Activated CD4-positive, alpha-beta memory T cell treated with anti-CD3 and anti-CD28 coated beads for 36 hours (primary cell): ENCODE measurements at regions not wholly inside any gene's neighbourhood (a gene's known extent, or its start where the extent isn't known, plus 50 kb on each side); places are given as distances from the start of the nearest gene placed in this dataset.
"Not testable (repeated sequence)": the region's sequence is repeated elsewhere in the genome, so short reads cannot be mapped to it uniquely, and the experiment has no call there.

Experiments used
- CTCF ChIA-PET: fragments of 350-600 bp; sonication (Branson Sonifier 250); formaldehyde crosslinking; loops from one replicate; lab custom pipeline; 2021; ENCODE audit warnings: antibody characterized with exemption, inconsistent platforms; lab: Charles Lee
- POLR2A ChIA-PET: fragments of 350-600 bp; sonication (Branson Sonifier 250); formaldehyde crosslinking; loops from one replicate; lab custom pipeline; 2021; ENCODE audit warnings: antibody characterized with exemption; lab: Charles Lee
- DNase-seq: peaks from one replicate; pipeline ENCODE4 v3.0.0-alpha.2; 2020
- H3K27ac Mint-ChIP-seq: one replicate; pipeline ENCODE4 v1.8.0; 2021; ENCODE audit warnings: mixed read lengths
- H3K27me3 Mint-ChIP-seq: one replicate; pipeline ENCODE4 v1.8.0; 2021; ENCODE audit warnings: mixed read lengths
- H3K36me3 Mint-ChIP-seq: one replicate; pipeline ENCODE4 v1.8.0; 2021; ENCODE audit warnings: mixed read lengths
- H3K4me1 Mint-ChIP-seq: one replicate; pipeline ENCODE4 v1.8.0; 2021; ENCODE audit warnings: low read depth, mixed read lengths
- H3K4me3 Mint-ChIP-seq: one replicate; pipeline ENCODE4 v1.8.0; 2021; ENCODE audit warnings: mild to moderate bottlenecking, mixed read lengths
- H3K9me3 Mint-ChIP-seq: one replicate; pipeline ENCODE4 v1.8.0; 2021; ENCODE audit warnings: mixed read lengths
- intact Hi-C: fragments of 100-400 bp; cut with micrococcal nuclease; formaldehyde crosslinking; loops from one replicate; pipeline ENCODE4 v1.15.1; 2023

- no peaks in the 10 kb centered on the region for H3K9me3 Mint-ChIP-seq
- no peaks in the 10 kb centered on the region for H3K4me1 Mint-ChIP-seq
- ChIA-PET POLR2A (no interaction called here), CTCF (no interaction called here)
- intact Hi-C loops, result no loop called here
- H3K4me3 Mint-ChIP-seq, result no peak overlapping the region
- DNase-seq, result no peak
- H3K27me3 Mint-ChIP-seq, result peaks cover 10% of the 10 kb centered on the region
- H3K36me3 Mint-ChIP-seq, result no peaks in the 10 kb centered on the region
- H3K27ac Mint-ChIP-seq, result no peak overlapping the region
Measured at GRCh38 chr4:120005527-120005926, 61.1 kb downstream of the MAD2L1 start.

- ChIA-PET POLR2A (no interaction called here), CTCF (no interaction called here)
- H3K4me3 Mint-ChIP-seq, result no peak overlapping the region
- intact Hi-C loops, result no loop called here
- H3K4me1 Mint-ChIP-seq, result no peaks in the 10 kb centered on the region
- DNase-seq, result no peak
- peaks cover 10% of the 10 kb centered on the region for H3K27me3 Mint-ChIP-seq
- no peaks in the 10 kb centered on the region for H3K36me3 Mint-ChIP-seq
- no peaks in the 10 kb centered on the region for H3K9me3 Mint-ChIP-seq
- no peak overlapping the region for H3K27ac Mint-ChIP-seq
Measured at GRCh38 chr4:120005076-120005475, 61.6 kb downstream of the MAD2L1 start.

- no peaks in the 10 kb centered on the region for H3K36me3 Mint-ChIP-seq
- no peaks in the 10 kb centered on the region for H3K4me1 Mint-ChIP-seq
- no peak overlapping the region for H3K27ac Mint-ChIP-seq
- intact Hi-C loops, result no loop called here
- no peak for DNase-seq
- no peak overlapping the region for H3K4me3 Mint-ChIP-seq
- POLR2A ChIA-PET, result no interaction called here
- H3K27me3 Mint-ChIP-seq, result peaks cover 9% of the 10 kb centered on the region
- CTCF ChIA-PET, result no interaction called here
- no peaks in the 10 kb centered on the region for H3K9me3 Mint-ChIP-seq
Measured at GRCh38 chr4:120004054-120004453, 62.6 kb downstream of the MAD2L1 start.

- ChIA-PET POLR2A (no interaction called here), CTCF (no interaction called here)
- H3K36me3 Mint-ChIP-seq, result no peaks in the 10 kb centered on the region
- H3K9me3 Mint-ChIP-seq, result no peaks in the 10 kb centered on the region
- intact Hi-C loops, result no loop called here
- H3K4me3 Mint-ChIP-seq, result no peak overlapping the region
- H3K27ac Mint-ChIP-seq, result no peak overlapping the region
- H3K4me1 Mint-ChIP-seq, result no peaks in the 10 kb centered on the region
- DNase-seq, result no peak
- H3K27me3 Mint-ChIP-seq, result peaks cover 9% of the 10 kb centered on the region
Measured at GRCh38 chr4:120003193-120003592, 63.5 kb downstream of the MAD2L1 start.

- Mint-ChIP-seq H3K9me3 (no peaks in the 10 kb centered on the region), H3K4me3 (no peak overlapping the region), H3K27me3 (peaks cover 9% of the 10 kb centered on the region), H3K36me3 (no peaks in the 10 kb centered on the region), H3K4me1 (no peaks in the 10 kb centered on the region), H3K27ac (no peak overlapping the region)
- CTCF ChIA-PET, result no interaction called here
- intact Hi-C loops, result no loop called here
- POLR2A ChIA-PET, result no interaction called here
- DNase-seq, result no peak
Measured at GRCh38 chr4:120001850-120002249, 64.8 kb downstream of the MAD2L1 start.

- Mint-ChIP-seq H3K9me3 (no peaks in the 10 kb centered on the region), H3K27me3 (peaks cover 12% of the 10 kb centered on the region), H3K4me1 (no peaks in the 10 kb centered on the region), H3K36me3 (no peaks in the 10 kb centered on the region), H3K27ac (no peak overlapping the region), H3K4me3 (no peak overlapping the region)
- intact Hi-C loops, result no loop called here
- DNase-seq, result no peak
- CTCF ChIA-PET, result no interaction called here
- POLR2A ChIA-PET, result no interaction called here
Measured at GRCh38 chr4:120000591-120001296, 65.9 kb downstream of the MAD2L1 start.

GRCh38 chr4:119996024-119996423 lies 70.6 kb downstream of the MAD2L1 start:
- intact Hi-C loops, H3K27ac Mint-ChIP-seq, DNase-seq, H3K9me3 Mint-ChIP-seq, H3K4me1 Mint-ChIP-seq, H3K36me3 Mint-ChIP-seq, CTCF ChIA-PET, POLR2A ChIA-PET, H3K4me3 Mint-ChIP-seq, H3K27me3 Mint-ChIP-seq: not testable (repeated sequence)

GRCh38 chr4:119984996-119985395 lies 81.7 kb downstream of the MAD2L1 start:
- DNase-seq, result no peak
- no peaks in the 10 kb centered on the region for H3K36me3 Mint-ChIP-seq
- intact Hi-C loops, result no loop called here

GRCh38 chr4:119982756-119983155 lies 83.9 kb downstream of the MAD2L1 start:
- CTCF ChIA-PET, result no interaction called here
- Mint-ChIP-seq H3K27me3 (no peaks in the 10 kb centered on the region), H3K9me3 (no peaks in the 10 kb centered on the region), H3K4me1 (no peaks in the 10 kb centered on the region), H3K27ac (no peak overlapping the region), H3K4me3 (no peak overlapping the region), H3K36me3 (no peaks in the 10 kb centered on the region)
- intact Hi-C loops, result no loop called here
- DNase-seq, result no peak
- POLR2A ChIA-PET, result no interaction called here

More at GRCh38 chr4:119984996-119985395, 81.7 kb downstream of the MAD2L1 start:
- no peak overlapping the region for H3K4me3 Mint-ChIP-seq
- H3K27me3 Mint-ChIP-seq, result no peaks in the 10 kb centered on the region
- POLR2A ChIA-PET, result no interaction called here
- H3K4me1 Mint-ChIP-seq, result no peaks in the 10 kb centered on the region
- CTCF ChIA-PET, result no interaction called here
- no peaks in the 10 kb centered on the region for H3K9me3 Mint-ChIP-seq
- no peak overlapping the region for H3K27ac Mint-ChIP-seq

GRCh38 chr4:119980456-119980855 lies 86.2 kb downstream of the MAD2L1 start:
- intact Hi-C loops, result no loop called here
- no peak overlapping the region for H3K27ac Mint-ChIP-seq
- peaks cover 2% of the 10 kb centered on the region for H3K27me3 Mint-ChIP-seq
- no peaks in the 10 kb centered on the region for H3K4me1 Mint-ChIP-seq
- POLR2A ChIA-PET, result no interaction called here
- no peak overlapping the region for H3K4me3 Mint-ChIP-seq
- DNase-seq, result no peak
- H3K36me3 Mint-ChIP-seq, result no peaks in the 10 kb centered on the region
- no peaks in the 10 kb centered on the region for H3K9me3 Mint-ChIP-seq
- CTCF ChIA-PET, result no interaction called here

- Mint-ChIP-seq H3K4me1 (no peaks in the 10 kb centered on the region), H3K4me3 (no peak overlapping the region), H3K36me3 (no peaks in the 10 kb centered on the region), H3K27me3 (peaks cover 3% of the 10 kb centered on the region), H3K9me3 (no peaks in the 10 kb centered on the region), H3K27ac (no peak overlapping the region)
- POLR2A ChIA-PET, result no interaction called here
- no peak for DNase-seq
- intact Hi-C loops, result no loop called here
- CTCF ChIA-PET, result no interaction called here
Measured at GRCh38 chr4:119977076-119977940, 89.3 kb downstream of the MAD2L1 start.

GRCh38 chr4:119971431-119972084 lies 95.1 kb downstream of the MAD2L1 start:
- intact Hi-C loops, result no loop called here
- Mint-ChIP-seq H3K36me3 (no peaks in the 10 kb centered on the region), H3K9me3 (no peaks in the 10 kb centered on the region), H3K4me1 (no peaks in the 10 kb centered on the region), H3K27ac (no peak overlapping the region), H3K27me3 (peaks cover 3% of the 10 kb centered on the region), H3K4me3 (no peak overlapping the region)
- POLR2A ChIA-PET, result no interaction called here
- no peak for DNase-seq
- CTCF ChIA-PET, result no interaction called here
